Smooth muscle cell (in vitro differentiated cells): ENCODE measurements at regions not wholly inside any gene's neighbourhood (a gene's known extent, or its start where the extent isn't known, plus 50 kb on each side); places are given as distances from the start of the nearest gene placed in this dataset.

ENCODE experiments used
- DNase-seq: peaks from one replicate; lab custom pipeline; 2025; ENCODE audit not compliant: unreplicated experiment; lab: John Stamatoyannopoulos, UW
- H2AFZ ChIP-seq: fragments of 200-600 bp; sonication (generic); 2 replicates; pipeline ENCODE4 v1.6.0; 2016; ENCODE audit warnings: antibody characterized with exemption, low read depth, mild to moderate bottlenecking
- H3F3A ChIP-seq: fragments of 200-600 bp; sonication (generic); 2 replicates; pipeline ENCODE4 v1.6.0; 2017; ENCODE audit warnings: antibody characterized with exemption, low read depth
- H3K27ac ChIP-seq: fragments of 200-600 bp; sonication (generic); 2 replicates; pipeline ENCODE4 v1.5.1; 2016; ENCODE audit warnings: low read depth, mild to moderate bottlenecking
- H3K27me3 ChIP-seq: fragments of 200-600 bp; sonication (generic); 2 replicates; pipeline ENCODE4 v1.6.1; 2016; ENCODE audit warnings: low read depth, mild to moderate bottlenecking
- H3K36me3 ChIP-seq: fragments of 200-600 bp; sonication (generic); 2 replicates; pipeline ENCODE4 v1.5.1; 2016; ENCODE audit warnings: low read depth
- H3K4me1 ChIP-seq: fragments of 200-600 bp; sonication (generic); 2 replicates; pipeline ENCODE4 v1.5.1; 2016; ENCODE audit warnings: low read depth
- H3K4me2 ChIP-seq: fragments of 200-600 bp; sonication (generic); 2 replicates; pipeline ENCODE4 v1.6.0; 2016; ENCODE audit warnings: mild to moderate bottlenecking
- H3K4me3 ChIP-seq: fragments of 200-600 bp; sonication (generic); 2 replicates; pipeline ENCODE4 v1.5.1; 2016; ENCODE audit warnings: mild to moderate bottlenecking
- H3K79me2 ChIP-seq: fragments of 200-600 bp; sonication (generic); 2 replicates; pipeline ENCODE4 v1.6.0; 2016; ENCODE audit warnings: low read depth, mild to moderate bottlenecking
- H3K9ac ChIP-seq: fragments of 200-600 bp; sonication (generic); 2 replicates; pipeline ENCODE4 v1.6.0; 2016; ENCODE audit warnings: low read depth
- H3K9me3 ChIP-seq: fragments of 200-600 bp; sonication (generic); replicated peaks from 2 replicates; pipeline ENCODE4 v1.5.1; 2016; ENCODE audit warnings: low read depth
- H4K20me1 ChIP-seq: fragments of 200-600 bp; sonication (generic); 2 replicates; pipeline ENCODE4 v1.6.0; 2016; ENCODE audit warnings: low read depth
- WGBS: methylation state at CpG from one replicate; pipeline ENCODE4 v1.1.7; 2016; ENCODE audit warnings: low lambda C conversion rate; 5-methylcytosine and 5-hydroxymethylcytosine counted together
- TF ChIP-seq, protein P1 (sequence below): fragments of 200-600 bp; sonication (generic); IDR thresholded peaks from 2 replicates; pipeline ENCODE4 v1.5.1; 2017; ENCODE audit warnings: borderline replicate concordance, mild to moderate bottlenecking, antibody characterized with exemption; ENCODE audit not compliant: insufficient read depth, poor library complexity, severe bottlenecking

DNA sequence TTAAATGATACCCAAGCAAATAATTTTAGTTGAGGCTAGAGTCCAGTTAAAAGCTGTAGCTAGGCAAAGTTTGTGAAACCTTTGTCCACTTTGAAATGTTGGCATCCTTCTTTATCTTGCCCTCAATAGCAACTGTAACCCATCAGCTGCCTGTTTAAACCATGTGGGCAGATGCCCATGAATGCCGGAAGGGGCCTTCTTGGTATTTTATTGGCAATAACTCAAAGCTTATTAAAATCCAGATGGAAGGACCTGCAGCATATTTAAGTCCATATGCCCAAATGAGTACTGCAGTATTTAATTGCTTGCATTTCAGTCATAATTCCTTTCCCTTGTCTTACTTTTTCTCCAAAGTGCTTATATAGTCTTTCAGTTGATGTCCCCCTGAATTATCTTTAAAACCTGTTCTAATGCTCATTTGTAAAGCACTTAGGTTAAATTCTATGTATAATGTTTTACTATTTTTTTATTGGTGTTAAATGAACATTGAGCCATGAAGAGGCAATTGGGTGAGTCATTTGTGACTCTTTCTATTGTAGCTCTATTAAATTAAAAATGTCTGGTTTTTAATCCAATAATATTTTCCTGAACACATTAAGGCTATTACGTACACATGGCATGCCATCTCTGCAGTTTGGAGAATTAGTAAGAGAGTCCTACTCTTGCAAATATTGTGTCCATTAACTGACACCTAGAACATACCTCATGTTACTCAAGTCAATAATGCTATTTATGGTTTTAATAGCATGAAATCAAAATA lies 225.3 kb downstream of the KCNJ2 start:
- Histone ChIP-seq H3F3A (no peaks in the 10 kb centered on the region), H3K4me2 (no peak overlapping the region), H3K79me2 (no peaks in the 10 kb centered on the region), H3K4me3 (no peak overlapping the region), H3K9ac (no peak overlapping the region), H3K27ac (no peak overlapping the region), H3K36me3 (no peaks in the 10 kb centered on the region), H3K27me3 (no peaks in the 10 kb centered on the region), H2AFZ (no peak overlapping the region), H4K20me1 (no peaks in the 10 kb centered on the region), H3K4me1 (no peaks in the 10 kb centered on the region), H3K9me3 (no peaks in the 10 kb centered on the region)
- 87% methylated on average over 2 of the region's 2 CpGs for whole genome bisulfite sequencing
- no peak for DNase-seq
- TF ChIP-seq, protein P1, sequence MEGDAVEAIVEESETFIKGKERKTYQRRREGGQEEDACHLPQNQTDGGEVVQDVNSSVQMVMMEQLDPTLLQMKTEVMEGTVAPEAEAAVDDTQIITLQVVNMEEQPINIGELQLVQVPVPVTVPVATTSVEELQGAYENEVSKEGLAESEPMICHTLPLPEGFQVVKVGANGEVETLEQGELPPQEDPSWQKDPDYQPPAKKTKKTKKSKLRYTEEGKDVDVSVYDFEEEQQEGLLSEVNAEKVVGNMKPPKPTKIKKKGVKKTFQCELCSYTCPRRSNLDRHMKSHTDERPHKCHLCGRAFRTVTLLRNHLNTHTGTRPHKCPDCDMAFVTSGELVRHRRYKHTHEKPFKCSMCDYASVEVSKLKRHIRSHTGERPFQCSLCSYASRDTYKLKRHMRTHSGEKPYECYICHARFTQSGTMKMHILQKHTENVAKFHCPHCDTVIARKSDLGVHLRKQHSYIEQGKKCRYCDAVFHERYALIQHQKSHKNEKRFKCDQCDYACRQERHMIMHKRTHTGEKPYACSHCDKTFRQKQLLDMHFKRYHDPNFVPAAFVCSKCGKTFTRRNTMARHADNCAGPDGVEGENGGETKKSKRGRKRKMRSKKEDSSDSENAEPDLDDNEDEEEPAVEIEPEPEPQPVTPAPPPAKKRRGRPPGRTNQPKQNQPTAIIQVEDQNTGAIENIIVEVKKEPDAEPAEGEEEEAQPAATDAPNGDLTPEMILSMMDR, result no peak

DNA sequence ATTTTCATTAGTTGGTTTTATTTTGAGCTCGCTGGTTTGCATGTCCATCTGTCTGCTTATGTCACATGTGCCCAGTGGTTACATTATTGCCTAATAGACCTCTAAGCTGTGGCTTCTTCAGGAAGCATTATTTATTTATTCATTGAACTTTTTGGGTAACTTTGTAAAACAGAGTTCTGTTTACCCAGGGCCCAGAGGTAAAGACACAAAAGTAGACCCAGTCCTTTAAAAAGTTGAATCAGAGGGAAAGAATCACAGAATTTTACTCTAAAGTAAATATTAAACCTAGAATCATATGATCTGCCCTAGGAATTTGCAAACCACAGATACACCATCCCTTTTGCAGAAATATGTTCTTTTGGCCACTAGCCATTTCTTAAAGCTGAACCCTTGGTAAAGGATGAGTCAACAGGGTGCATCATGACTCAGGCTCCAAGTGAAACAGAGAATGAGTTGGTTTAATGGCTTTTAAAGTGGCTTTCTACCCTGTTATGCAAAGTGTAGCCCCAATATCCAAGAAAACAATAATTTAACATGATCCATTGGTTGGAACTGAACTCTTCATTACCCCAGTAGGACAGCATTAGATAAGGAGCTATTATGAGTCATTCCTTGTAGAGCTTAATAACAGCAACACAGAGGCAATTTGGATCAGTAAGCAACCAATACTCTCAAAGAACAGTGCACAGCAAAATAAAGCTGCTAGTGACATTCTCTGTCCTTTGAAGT lies 236.3 kb downstream of the KCNJ2 start:
- 10% methylated on average over 1 of the region's 1 CpG for WGBS
- Histone ChIP-seq H2AFZ (no peak overlapping the region), H3K9ac (no peak overlapping the region), H4K20me1 (no peaks in the 10 kb centered on the region), H3K36me3 (no peaks in the 10 kb centered on the region), H3F3A (peaks cover 11% of the 10 kb centered on the region), H3K27ac (peak overlapping the region; percentile 87), H3K4me1 (no peaks in the 10 kb centered on the region), H3K27me3 (no peaks in the 10 kb centered on the region), H3K79me2 (no peaks in the 10 kb centered on the region), H3K4me2 (peak overlapping the region; percentile 72), H3K9me3 (no peaks in the 10 kb centered on the region), H3K4me3 (no peak overlapping the region)
- DNase-seq, result no peak
- TF ChIP-seq, protein P1, result no peak

DNA sequence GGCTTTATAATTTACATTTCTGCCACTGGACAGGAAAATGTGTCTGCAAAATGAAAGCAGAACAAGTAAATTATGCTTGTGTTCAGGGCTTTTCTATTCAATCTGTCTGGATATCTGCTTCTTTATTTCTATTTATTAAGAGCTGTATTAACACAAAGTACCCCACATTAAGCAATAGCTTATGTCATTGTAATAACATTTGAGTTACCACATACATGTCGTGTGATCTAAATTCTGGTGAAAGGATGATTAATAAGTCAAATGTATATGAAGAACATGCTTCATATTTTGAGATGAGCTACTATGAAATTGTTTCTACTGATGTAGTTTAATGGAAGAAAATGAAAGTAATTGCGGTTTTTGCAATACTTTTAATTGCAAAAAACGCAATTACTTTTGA lies 238.2 kb downstream of the KCNJ2 start:
- TF ChIP-seq, protein P1, result no peak
- Histone ChIP-seq H2AFZ (no peak overlapping the region), H3F3A (peaks cover 11% of the 10 kb centered on the region), H3K9me3 (no peaks in the 10 kb centered on the region), H3K79me2 (no peaks in the 10 kb centered on the region), H3K4me2 (peak overlapping the region; percentile 2), H4K20me1 (no peaks in the 10 kb centered on the region), H3K27me3 (no peaks in the 10 kb centered on the region), H3K4me1 (no peaks in the 10 kb centered on the region), H3K36me3 (no peaks in the 10 kb centered on the region), H3K27ac (no peak overlapping the region), H3K4me3 (no peak overlapping the region), H3K9ac (no peak overlapping the region)
- no peak for DNase-seq
- WGBS, result 70% methylated on average over 3 of the region's 3 CpGs
